ENCODE measurements at regions not wholly inside any gene's neighbourhood (a gene's known extent, or its start where the extent isn't known, plus 50 kb on each side); places are given as distances from the start of the nearest gene placed in this dataset.
"Not testable (repeated sequence)": the region's sequence is repeated elsewhere in the genome, so short reads cannot be mapped to it uniquely, and the experiment has no call there.

DNA sequence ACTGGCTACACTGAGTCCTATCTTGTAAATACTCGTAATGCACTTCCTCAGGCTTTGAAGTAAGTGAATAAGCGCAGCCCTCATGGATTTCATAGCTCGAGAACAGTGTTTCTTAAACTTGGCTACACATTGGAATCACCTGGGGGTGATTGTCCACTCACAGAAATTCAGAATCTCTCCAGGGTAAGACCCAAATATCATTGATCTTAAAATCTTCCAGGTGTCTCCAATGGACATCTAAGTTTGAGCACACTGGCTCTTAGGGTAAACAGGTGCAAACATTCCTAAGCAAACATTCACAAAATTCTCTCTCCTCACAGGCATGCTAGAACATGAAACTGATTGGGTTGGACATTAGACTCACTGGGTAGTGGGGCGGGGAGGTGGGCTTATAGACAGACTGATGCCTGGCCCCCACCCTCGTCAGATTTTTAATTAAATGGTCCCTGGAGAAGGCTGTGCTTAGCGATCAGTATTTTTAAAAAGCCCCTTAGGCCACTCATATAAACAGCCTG, 279.7 kb upstream of the TBL1XR1 start:
- DNase-seq (ENCODE audit: low read depth in 2 of 2): no peak

DNA sequence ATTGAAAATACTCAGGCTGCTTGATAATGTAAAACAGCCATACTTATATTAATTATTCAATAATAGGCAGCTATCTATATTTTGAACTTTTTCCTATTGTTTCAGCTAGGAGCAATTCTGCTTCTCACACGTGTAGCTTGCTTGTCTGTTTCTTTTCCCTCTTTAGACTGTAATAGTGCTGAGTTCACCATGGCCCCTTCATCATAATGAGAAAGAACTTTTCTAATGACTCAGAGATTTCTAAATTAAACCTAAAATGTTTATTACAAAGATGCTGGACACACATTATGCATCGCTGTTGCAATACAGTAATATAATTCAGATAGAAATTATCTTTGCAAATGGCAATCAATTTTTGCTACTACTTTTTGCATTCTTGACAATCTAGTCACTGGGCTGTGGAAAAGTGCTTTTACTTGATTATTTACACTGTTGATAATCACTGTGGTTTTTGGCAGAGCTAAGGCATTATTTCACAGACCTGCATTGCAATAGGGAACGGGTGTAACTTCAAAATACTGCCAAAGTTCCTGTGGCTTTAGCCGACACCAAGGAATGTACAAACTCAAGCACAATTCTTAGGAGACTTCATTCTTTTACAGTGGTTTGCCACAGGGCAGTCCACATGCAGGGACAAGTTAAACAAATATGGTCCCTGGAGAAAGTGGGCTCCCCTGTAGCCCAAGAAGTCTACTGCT, 281.0 kb upstream of the TBL1XR1 start:
- no peak for DNase-seq (ENCODE audit: low read depth in 2 of 2)

DNA sequence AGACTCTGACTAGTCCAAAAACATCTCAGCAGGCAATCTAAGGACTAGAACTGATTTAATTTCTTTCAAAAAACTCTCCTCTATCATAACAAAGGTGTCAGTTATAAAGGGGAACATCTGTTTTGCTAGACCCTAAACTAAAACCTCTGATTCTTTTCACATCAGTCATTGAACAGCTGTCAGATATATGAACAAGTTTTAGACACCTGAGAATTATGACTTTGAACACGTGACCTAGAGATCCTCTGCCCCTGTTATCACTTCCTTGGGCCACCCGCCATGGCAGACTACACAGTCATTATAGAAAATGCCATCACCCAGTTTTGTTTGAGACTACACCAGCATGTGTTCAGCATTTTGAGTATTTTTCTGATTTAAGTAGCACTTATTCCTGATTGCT, 282.3 kb upstream of the TBL1XR1 start:
- no peak for DNase-seq (ENCODE audit: low read depth in 2 of 2)

DNA sequence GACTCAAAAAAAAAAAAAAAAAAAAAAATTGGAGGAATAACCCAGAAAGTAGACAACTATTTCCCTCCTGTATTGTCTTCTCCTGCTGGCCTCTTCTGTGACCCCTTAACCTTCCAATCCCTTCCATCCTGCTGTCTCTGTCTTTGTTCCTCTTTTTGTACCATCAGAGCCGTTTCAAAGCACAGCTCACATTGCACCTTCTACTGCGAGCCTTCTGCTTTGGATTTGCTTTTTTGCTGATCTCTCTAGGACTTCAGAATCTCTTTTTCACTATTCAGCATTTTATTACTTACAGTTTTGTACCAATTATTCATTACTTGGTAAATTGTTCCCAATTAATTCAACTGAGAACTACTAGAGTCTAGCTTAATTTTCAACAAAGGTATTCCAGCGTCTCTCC, 284.0 kb upstream of the TBL1XR1 start:
- no peak for DNase-seq (ENCODE audit: low read depth in 2 of 2)

DNA sequence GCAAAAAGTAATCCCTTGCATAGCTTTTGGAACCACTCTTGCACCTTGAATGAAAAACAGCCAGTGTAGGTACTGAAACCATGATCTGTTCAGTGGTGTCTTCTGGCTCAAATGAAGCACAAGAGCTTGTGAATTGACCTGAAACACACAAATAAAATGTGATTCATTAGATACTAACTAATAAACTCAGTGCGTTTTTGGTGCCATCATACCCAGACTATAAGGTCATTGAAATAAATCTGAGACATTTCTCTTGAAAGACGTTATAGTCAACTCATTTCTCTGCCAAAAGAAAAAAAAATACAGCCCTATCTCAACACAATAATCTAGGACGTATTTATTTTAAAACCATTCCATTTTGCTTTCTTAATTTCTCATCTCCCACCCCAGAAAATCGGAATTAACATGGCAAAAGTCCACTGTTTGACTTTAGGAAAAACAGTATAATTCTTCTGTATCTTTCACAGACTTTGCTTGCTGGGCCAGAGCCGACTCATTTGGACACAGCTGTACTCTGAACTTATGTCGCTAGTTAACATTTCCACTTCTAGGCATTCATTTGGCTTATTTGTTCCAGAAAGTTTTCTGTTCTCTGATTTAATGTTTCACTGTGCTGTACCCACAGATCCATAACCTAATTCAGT, 284.9 kb upstream of the TBL1XR1 start:
- DNase-seq (ENCODE audit: low read depth in 2 of 2): no peak

DNA sequence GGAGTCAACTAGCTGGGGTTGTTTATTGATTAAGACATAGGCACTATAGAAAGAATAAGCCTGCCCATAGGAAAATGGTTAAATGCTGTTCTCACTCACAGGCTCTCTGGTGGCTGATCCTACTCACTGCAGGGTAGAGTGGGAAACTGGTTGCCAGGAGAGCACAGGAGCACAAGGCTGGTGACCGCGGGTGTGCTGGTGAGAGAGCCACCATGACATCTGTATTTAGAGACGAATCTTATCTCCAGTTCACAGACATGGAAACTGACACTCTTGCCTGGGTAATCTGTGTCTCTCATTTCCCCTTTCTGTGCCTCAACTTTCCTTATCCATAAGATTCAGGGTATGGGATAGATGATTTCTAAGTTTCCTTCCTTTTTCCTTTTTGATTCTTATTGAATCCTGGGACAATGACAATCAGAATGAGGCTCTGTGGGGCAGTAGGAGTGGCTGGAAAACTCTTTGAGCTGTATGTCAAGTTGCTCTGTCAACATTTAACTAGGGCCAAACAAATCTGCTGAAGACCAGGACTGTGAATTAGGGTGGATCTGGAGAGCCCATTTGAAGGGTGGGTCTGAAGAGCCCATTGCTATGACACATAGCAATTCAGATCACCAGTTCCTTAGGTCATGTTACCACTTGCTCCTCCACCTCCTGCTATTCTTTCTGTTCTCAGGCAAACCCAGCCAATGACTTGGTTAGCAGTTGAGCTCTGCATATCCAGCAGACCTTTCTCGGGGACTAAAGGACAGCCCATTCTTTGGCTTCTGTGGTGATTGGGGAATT, 286.1 kb upstream of the TBL1XR1 start:
- no peak for DNase-seq (ENCODE audit: low read depth in 2 of 2)

DNA sequence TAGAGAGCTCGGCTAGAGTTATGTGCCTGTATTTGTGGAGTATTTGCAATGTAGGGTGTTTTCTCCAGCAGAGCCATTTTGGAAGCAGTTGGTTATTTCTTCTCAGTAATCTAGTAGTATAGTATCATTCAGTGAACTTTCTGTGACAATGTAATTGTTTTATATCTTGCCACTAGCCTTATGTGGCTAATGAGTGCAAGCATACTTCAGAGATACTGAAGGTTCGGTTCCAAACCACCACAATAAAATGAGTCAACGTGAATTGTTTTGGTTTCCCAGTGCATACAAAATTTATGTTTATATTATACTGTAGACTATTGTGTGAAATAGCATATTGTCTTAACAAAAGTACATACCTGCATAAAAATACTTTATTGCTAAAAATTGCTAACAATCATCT, 286.9 kb upstream of the TBL1XR1 start:
- no peak for DNase-seq (ENCODE audit: low read depth in 2 of 2)

DNA sequence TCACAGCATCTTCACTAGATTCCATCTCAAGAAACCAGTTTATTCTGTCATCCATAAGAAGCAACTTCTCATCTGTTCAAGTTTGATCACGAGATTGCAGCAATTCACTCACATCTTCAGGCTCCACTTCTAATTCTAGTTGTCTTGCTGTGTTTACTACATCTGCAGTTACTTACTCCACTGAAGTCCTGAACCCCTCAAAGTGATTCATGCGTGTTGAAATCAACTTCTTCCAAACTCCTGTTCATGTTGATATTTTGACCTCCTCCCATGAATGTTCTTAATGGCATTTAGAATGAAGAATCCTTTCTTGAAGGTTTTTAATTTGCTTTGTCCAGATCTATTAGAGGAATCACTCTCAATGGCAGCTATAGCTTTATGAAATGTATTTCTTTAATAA, 287.6 kb upstream of the TBL1XR1 start:
- no peak for DNase-seq (ENCODE audit: low read depth in 2 of 2)

DNA sequence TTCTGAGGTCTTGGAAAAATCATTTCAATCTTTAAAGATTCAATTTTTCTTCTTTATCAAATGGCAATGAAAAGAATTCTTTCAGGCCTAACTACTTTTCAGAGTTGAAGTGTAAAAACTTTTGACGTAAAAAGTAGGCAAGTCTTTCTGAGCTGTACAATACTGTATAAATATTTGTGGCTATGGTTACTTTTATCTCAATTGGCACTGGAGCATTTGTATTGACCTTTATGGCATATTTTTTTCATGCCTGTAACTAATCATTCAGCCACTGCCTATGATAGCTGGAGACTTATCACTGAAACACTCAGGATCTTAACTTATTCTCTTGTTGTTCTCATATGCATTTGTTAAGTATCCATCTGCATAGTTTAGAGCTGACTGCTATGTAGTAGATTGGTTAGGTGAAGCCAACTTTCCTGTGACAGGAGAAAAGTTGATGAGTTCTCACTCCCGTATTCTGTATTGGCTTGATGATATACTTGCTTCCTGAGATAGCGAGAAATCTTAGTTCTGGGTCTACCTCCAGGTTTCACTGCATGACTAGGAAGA, 290.4 kb upstream of the TBL1XR1 start:
- no peak for DNase-seq (ENCODE audit: low read depth in 2 of 2)

DNA sequence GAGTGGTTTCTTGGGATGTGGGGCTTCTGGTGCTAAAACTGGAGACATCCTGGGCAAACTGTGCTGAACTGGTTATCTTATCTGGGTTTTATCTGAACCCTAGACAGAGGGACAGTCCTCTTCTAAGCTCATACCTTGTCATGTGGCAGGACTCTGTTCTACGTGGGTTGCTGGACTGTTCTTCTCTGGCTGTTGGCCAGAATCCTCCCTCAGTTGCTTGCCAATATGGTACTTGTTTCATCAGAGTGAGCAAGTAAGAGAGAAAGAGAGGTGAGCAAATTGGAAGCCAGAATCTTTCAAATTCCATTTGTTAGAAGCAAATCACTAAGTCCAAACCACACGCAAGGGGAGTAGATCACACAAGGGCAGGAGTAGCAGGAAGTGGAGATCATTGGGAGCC, 291.5 kb upstream of the TBL1XR1 start:
- no peak for DNase-seq (ENCODE audit: low read depth in 2 of 2)

DNA sequence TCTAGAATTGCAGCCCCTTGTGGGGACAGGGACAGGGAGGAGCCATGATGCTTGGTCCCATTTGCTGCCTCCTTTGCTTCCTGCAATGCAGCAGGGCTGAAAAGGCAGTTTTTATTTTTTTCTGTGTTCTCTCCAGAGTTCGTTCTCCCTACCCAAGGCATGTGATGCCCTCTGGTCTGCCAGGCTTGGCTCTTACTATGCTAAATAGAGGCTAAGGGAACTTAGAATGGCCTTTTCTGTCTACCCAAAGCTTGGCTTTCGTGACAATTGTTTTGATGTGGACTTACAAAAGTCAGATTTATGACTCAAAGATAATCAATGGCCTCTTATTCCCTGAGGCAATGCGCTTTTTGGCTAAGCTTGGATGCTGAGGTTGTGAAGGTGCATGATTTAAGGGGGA, 293.3 kb upstream of the TBL1XR1 start:
- no peak for DNase-seq (ENCODE audit: low read depth in 2 of 2)

DNA sequence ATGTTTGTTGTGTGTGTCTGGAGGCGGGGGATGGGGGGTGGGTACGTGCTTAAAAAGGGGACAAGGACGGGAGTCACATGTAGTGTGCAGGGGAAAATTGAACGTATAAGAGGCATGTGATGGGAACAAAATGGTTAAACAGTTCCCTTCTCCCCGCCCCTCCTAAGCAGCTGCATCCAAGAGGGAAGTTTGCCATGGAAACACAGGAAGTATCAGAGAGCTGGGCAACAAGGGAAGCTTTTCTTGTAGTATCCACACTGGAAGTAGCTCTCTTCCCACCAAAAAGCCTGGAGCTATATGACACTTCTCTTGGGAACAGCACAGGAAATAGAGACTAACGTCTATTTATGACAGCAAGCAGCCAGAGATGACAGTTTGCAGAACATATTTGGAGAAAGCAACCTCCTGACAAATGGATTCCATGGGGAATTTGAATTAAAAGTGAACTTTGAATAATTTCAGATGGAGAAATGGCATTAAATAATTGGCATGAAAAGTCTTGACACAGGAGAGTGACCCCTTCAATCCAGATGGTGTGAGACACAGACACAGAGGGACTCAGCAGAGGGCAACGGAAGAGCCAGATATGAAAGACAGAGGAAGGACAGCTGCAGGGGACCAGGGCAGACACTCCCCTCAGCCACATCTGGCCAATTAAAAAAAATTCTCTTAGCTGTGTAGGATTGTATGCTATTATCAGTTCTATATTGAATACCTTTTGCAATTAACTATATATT, 294.2 kb upstream of the TBL1XR1 start:
- DNase-seq (ENCODE audit: low read depth in 2 of 2): no peak

DNA sequence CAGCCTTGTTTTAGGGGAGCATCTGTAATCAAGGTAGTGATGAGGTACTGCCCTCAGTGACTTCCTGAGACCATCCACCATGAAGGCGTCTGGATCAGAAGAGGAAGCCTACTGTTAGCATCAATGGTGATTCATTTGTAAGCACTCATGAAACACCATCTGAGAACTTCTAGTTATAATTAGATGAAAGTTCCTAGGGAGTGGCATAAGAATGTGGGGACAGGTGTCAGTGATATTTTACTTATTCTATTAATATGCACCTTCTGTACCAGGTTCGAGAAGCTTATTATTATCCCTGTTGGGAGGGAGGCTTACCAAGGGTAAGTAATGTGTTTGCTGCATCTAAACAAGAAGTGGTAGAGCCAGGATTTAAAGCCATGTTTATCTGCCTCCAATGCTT, 295.8 kb upstream of the TBL1XR1 start:
- no peak for DNase-seq (ENCODE audit: low read depth in 2 of 2)

DNA sequence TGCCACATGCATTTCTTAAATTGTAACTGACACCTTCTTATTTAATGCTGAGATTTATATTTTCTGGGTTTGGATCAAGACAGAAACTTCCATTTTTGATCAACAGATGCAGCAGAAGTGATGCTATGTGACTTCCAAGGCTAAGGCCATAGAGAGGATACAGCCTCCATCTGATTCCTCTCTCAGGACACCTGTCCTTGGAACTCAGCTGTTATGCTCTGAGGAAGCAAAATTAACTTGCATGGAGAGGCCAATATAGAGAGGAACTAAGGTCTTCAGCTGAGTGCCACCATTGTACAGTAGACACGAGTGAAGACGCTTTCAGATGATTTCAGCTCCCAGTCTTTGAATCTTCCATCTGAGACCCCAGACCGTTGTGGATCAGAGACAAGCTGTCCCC, 296.9 kb upstream of the TBL1XR1 start:
- DNase-seq (ENCODE audit: low read depth in 2 of 2): no peak

DNA sequence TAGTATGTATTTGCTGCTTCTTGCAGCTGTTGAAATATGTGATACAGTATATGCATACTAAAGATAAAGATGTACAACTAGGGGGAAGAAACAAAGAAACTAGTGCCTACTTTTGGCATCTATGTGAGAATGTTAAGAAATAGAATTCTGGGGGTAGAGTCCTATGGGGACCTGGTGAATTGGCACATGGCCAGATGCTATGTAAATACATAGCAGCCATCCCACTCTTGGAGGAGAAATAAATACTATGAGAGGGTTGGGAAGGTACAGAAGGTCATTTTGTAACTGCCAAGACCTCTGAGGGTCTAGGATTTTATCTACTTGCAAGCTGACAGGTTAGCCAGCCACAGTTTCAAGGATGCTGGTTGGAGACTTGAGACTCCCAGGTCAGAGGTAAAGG, 298.3 kb upstream of the TBL1XR1 start:
- no peak for DNase-seq (ENCODE audit: low read depth in 2 of 2)

DNA sequence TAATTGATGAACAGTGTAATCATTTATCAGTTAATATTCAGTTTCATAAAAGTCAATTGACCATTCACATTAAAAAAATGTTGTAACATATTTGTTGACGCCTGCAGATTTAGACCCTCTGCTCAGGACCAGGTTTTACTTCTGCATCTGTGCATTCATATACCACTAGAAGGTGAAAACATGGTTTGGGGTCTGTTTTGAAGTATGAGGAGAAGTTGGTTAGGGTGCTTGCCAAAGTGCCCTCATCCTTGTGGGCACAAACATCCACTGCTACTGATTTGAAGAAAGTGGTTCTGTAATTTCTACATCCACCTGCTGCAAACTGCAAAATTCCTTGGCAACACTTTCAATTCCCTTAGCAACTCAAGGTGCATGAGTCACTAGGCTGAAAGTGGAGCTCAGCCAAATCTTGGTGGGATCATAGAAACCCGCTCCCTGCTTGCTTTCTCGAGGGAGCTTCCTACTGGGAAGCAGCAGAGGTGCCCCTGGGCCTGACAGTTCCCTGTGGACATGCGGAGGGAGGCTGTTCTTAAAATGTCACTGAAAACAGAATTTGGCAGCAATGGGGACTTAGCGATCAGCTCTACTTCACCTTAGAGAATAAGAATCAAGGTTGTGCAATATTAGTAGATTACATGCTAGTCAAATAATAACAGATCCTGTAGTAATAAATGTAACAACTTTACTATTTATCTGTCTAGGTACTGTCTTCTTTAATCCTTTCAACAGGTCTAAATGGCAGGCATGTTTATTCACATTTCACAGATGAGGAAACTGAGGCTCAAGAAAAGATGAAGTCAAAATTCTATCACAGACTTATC, 301.0 kb upstream of the TBL1XR1 start:
- DNase-seq (ENCODE audit: low read depth in 2 of 2): no peak

DNA sequence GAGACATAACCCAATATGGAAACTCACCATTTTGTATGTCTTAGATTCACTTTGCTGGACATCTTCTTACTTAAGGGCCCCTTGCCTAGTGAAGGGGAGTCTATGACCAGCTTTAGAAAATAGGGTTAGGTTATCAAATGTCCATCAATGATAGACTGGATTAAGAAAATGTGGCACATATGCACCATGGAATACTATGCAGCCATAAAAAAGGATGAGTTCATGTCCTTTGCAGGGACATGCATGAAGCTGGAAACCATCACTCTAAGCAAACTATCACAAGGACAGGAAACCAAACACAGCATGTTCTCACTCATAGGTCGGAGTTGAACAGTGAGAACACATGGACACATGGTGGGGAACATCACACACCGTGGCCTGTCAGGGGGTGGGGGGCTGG, 301.8 kb upstream of the TBL1XR1 start:
- DNase-seq (ENCODE audit: low read depth in 2 of 2): not testable (repeated sequence)

DNA sequence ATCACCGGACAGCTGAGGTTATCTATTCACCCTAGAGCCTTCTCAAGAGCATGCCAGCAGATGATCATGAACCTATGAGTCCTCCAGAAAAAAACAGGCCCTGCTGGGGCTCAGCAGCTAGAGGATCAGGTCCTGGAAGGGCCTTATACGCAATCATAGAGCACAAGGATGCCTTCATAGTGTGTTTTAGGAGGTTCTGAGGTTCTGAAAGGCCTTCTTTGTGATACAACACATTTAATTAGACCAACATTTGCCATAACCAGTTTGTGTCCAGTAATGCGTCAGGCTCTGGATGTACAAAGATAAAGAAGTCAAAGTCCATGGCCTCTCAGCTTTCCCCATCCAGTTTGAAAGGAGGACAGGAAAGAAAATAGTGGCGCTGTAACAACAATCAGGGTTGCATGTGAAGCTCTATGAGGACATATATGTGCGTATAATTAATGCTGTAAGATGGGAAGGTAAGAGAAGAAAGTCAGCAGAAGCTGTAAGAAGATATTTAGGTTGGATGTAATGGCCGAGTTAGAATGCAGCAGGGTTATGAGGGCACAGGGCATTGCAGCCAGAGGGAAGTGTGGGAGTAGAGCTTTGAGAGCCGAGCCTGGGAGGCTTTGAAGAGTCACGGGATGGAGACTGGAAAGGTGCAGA, 302.6 kb upstream of the TBL1XR1 start:
- DNase-seq (ENCODE audit: low read depth in 2 of 2): no peak

DNA sequence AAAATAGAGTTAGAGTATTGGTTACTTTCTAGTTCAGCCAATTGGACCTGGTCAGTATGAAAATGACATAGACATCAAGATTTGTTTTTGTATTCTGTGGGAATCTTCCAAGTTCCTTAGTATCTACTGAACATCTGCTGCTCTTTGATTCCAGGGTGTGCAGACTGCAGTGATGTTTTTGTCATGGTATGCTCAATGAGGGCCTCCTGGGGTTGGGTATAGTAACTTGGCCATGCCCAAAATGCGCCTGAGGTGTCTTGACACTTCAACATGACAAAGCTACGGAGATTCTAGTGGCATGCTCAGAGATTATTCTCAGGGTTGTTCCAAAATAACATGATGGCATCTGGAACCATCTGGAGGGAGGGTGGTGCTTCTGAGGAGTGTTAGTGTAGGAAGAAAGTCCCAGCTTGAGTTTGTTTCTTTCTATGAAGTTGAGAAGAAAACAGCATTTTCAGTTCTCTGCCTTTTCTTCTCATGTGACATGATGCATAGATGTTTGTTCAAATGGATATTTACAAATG, 313.5 kb upstream of the TBL1XR1 start:
- no peak for DNase-seq (ENCODE audit: low read depth in 2 of 2)

All from stimulated activated CD8-positive, alpha-beta memory T cell treated with anti-CD3 and anti-CD28 coated beads, Interleukin-15, amount 100 ng/mL, for 4 hours (primary cell).